IPS-NIHi7 (cell line): ENCODE measurements at regions not wholly inside any gene's neighbourhood (a gene's known extent, or its start where the extent isn't known, plus 50 kb on each side); places are given as distances from the start of the nearest gene placed in this dataset.

ENCODE experiments used
- DNase-seq: peaks from one replicate; pipeline ENCODE4 v3.0.0; 2012; ENCODE audit warnings: mixed read lengths; ENCODE audit errors: extremely low spot score

DNA sequence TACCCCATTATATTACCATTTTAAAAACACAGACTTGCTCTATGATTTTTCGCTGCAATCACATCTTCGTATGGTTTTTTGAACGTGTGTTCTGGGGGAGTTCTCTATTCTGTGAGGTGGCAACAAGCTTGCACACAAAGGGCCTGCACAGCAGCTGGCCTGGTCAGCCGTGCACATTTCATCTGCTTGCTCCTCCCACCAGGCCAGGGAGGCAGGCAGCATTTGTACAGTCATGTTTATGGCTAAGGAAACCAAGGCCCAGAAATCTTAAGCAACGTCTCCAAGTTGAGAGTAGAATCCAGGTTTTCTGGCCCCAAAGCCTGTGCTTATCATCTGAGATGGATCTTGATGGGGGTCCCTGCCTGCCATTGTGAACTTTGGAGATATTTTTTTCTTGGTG, 106.4 kb upstream of the SMIM21 start:
- DNase-seq, result no peak

DNA sequence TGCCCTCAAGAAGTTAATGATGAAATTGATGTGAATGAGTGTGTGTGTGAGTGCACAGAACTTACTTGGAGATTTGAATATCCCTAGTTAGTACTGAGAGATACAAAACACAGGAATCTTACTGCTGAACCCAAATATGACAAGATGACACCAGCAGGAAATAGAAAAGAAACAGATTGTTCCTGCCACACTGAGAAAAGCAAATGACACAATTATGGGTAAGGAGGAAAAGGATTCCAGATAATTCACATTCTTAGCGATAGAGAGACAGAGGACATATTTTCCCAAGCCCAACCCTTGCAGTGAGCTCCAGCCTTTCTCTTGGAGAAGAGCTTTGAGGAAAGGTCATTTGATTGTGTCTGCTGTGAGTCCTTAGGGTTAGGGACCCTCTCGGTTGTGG, 105.7 kb upstream of the SMIM21 start:
- DNase-seq, result no peak

DNA sequence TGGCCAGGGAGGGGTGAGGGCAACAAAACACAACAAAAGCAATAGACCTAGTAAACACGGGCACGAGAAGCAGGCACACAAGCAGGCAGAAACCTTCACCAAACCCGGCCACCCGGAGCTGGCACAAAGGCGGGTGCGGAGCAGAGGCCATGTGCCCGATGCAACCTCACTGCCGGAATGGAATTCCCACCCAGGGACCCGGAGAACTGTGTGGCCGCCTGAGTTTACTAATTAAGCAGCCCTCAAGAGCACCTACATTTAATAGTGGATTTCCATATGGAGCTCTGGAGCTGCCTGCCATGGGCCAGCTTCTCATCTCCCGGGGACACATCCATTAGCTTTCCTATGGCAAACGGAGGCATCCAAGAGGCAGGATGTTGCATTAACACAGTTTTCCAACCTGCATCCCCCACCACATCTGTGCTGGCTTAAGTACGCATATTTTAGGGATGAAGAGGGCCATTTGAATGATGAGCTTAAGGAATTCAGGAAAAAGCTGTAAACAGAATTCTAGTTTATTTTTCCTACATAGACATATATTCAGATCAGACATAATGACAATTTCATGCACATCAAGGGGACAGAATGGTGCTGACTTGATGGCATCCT, 104.5 kb upstream of the SMIM21 start:
- DNase-seq, result no peak

DNA sequence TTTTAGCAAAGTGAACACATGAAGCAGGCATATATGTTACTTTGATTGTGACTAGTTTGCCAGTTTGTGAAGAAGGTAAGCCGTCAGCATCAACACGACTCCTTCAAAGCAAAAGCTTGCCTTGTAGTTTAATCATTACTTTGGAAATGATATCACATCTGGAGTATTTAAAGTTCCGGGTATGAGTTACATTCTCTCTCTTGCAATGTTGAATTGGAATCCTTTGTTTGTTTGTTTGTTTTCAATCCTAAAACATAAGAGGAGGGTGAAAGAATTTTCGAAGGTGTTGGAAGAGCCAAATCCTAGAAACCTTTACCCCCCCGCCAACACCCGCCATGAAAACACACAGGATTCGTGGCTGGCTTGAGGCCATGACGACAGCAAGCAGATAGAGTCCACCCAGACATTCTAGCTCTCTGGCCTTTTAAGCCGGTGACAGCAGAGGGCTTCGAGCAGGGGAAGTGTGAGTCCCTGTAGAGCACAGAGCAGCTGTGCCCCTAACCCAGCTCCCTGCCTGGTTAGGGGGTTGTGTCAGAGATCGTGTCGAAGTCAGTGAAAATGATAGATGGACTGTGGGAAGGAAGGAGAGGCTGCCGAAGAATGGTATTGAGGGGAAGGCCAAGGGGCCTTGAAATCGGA, 103.8 kb upstream of the SMIM21 start:
- no peak for DNase-seq

DNA sequence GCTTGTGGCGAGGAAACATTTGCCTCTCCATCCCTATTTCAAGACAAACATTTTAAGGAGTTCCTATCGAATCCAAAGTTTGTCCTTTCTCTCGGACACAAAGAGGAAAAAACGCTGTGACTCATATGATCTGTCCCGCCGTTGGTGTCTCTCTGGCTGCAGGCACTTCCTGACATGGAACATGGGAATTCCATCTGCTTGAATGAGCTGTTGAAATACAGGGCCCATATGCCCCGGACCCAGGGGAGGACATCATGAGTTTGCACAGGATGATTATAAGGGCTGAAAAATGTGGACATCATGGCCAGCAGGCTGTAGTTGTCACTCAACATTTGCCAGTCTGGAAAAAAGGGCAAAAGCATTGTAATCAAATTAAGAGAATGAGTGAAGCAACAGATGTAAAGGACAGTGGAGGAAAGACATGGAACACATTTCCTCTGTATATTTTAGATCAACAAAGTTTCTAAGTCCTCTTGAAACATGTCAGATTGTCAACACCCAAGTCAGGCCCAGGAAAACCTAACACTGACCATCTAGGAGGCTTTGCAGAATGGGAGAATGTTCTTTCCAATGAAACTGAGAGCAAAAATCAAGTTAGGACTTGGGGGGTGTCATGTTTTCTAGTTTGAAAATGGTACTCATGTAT, 103.2 kb upstream of the SMIM21 start:
- DNase-seq, result no peak

DNA sequence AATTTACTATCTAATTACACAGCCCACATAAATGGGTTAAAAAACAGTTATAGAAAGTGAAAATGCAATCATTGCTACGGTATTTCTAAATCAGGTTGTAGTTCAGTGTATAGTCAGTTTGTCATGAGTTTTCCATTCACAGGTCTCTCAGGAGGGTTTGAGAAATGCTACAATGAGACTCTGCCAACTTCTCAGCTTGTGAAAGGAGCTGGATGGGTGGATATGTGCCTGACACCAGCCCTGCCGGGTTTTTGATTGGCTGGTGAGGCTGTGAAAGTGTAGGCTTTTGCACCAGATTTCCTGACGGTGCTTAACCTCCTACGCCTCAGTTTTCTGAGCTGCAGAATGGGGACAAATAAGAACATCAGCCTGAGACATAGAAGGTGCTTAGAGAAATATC, 102.6 kb upstream of the SMIM21 start:
- no peak for DNase-seq

DNA sequence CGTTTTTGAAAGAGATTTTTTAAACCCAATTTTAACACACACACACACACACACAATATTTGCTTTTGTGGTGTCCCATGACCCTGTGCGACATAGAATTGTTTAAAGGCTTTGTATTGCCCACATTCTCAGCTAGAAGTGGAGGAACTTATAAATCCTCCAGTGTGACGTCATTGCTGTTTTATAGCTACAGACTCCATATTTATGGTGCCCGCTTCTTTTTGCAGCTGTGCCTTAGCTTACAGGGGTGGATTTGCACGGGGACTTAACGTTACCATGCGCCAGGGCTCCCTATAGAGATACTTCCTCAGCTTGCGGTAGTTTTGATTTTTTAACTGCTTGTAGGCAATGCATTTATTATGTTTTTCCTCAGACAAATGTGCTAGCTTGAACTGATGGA, 101.9 kb upstream of the SMIM21 start:
- no peak for DNase-seq

DNA sequence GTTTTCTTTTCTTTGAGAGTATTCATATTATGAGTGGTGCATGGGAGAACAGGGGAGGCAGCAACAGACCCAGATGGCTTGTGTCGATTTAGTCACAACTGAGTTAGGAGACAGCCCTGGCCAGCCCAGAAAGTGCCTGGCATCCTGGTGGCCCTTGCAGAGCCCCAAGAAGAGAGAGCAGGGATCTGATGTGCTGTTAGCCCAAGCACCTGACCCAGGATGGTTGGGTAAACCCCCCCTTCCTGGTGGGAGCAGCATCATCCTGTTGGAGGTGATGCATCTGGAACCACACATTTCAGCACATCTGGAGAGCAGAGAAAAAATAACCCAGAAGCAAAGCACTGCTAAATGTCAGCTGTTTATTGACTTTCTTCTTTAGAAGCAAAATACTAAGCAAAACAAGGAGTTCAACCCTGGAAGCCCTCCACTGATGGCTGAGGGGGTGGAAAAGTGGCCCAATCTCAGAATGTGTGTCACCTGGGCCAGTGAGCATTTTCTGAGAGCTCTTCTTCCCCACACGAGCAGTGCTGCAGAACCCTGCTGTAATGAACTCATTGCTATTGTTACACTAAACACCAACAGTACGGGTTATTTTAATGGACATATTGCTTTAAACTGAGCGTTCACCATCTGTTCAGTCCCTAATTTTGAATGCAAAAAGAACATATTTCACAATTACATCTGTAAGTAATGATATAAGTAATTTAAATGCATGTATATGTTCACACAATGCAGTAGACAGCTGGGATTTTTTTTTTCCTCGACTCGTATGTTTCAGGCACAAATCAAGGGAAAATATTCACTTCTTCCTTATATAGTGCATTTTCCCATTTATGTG, 100.6 kb upstream of the SMIM21 start:
- no peak for DNase-seq

DNA sequence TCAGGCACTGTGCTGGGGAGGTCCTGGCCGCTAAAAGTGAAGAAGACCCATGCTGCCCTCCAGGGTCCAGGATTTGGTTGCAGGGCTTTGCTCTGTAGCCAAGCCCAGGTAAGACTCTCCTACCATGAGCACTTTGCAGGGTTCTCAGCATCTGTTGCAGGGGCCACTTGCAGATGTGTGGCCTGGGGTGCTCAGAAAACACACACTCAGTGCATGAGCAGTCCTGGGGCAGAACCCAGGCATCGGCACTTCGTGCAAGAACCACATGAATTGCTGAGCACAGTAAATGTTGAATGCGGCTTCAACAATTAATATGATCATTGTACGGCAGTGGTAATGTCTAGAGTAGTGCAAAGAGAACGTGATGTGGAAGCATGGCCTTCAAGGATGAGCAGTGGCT, 98.5 kb upstream of the SMIM21 start:
- DNase-seq, result no peak

DNA sequence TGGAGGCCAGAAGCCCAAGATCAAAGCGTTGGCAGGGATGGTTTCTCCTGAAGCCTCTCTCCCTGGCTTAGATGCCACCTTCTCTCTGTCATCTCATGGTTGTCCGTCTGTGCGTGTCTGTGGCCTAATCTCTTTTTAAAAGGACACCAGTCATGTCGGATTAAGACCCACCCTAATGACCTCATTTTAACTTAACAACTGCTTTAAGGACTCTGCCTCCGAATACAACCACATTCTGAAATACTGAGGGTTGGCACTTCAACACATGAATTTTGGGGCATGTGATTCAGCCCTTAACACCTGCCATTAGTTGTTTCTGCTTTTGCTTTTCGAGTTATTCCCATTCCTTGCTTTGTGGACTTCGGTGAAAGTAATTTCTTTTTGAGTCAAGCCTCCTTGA, 97.8 kb upstream of the SMIM21 start:
- no peak for DNase-seq

DNA sequence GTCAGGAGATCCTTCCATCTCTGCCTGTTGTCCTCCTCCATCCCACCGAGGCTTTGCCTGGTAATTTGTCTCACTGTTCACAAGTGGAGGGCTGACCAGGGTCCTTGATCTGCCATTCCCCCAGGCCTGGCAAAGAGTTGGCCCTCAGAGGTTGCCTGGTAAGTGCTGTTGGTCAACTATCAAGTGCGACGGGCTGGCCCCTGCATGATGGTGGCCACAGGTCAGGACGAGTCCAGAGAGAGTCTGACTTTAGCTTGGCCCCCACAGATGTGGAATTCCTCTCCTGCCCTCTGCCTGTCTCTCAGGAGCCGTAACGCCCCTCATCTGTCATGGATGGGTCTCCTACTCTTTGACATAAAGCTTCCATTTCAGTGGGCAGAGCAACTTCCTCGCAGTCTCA, 97.3 kb upstream of the SMIM21 start:
- no peak for DNase-seq

DNA sequence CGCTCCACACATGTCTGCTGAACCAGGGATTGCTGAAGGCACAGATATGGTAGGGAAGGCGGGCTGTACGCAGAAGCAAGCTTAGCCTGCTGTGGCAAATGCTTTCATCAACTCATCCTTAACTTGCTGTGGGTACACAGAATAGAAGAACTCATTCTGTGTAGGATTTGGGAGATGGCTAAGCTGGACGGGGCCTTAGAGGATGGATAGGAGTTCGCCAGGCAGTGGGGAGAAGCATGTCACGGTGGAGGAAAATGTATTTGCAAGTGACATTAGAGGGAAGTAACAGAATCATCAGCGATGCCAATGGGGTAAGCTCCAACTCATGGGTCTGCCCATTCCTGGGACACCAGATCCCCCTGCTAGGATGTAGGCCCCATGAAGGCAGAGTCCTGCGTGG, 96.7 kb upstream of the SMIM21 start:
- DNase-seq, result no peak

DNA sequence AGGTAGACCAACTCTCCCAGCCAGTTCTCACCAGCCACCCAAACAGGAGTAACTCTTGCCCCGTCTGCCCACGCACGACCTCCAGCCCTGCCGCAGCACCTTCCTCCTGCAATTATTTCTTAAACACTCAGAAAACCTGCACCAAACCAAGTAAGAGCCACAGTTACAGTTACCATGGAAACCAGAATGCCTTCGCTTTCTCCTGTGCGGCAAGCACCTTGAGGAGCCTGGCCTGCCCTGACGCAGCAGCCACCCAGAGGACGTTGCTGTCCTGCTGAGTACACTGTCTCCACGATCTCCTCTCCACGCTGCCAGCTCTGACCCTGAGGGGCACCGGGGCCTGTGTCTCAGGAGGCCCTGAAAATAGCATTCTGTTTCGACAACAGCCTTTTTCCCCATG, 94.3 kb upstream of the SMIM21 start:
- no peak for DNase-seq

DNA sequence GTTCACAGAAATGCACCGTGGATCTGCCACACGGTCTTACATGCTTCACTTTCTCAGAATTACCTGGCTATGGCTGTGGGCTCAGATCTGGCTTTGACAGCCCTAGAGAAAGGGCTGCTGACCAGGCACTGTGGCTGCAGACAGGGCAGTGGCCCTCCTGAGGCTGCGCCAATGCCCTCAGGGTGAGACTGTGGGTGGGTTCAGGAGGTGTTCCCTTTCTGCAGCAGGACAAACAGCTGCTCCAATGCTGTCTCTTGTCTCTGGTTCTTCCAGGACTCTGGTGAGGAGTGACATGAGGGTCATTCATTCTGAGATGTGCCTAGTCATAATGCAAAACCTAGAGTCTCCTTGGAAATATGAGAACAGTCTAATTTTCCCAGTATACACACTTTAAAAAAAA, 90.5 kb upstream of the SMIM21 start:
- no peak for DNase-seq

DNA sequence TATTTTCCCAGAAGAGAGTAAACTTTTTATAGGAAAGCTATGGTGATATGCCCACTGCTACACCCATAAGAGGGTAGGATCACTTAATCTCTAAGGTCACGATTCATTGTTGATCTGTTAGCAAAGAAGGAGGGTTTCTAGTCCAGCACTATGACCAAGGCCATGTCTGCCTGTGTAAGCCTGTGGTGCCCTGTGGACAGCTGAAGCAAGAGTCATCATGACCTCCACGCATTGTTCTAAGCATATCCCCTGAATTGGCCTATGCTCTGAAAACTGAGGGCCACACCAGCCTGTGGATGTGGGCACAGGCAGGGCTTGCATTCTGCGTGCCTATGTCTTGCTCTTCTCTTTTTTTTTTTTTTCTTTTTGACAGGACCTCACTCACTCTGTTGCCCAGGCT, 89.8 kb upstream of the SMIM21 start:
- no peak for DNase-seq

DNA sequence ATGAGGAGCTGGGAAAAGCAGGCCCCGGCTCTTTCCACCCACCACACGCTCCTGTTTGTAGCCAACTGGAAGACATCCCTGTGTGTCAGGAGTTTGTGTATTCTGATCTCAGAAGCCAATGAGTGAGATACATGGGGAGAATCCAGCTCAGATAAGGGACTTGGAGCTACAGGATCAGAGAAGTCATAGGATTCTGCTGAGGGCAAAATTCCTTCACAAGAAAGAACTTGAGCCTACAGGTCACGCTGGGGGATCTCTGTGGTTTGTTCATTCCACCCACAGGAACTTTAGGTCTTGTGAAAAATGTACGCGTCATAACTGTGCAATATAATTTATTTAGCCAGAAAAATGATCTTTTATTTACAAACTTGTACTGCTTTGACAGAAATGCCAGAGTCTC, 80.1 kb upstream of the SMIM21 start:
- DNase-seq, result no peak

DNA sequence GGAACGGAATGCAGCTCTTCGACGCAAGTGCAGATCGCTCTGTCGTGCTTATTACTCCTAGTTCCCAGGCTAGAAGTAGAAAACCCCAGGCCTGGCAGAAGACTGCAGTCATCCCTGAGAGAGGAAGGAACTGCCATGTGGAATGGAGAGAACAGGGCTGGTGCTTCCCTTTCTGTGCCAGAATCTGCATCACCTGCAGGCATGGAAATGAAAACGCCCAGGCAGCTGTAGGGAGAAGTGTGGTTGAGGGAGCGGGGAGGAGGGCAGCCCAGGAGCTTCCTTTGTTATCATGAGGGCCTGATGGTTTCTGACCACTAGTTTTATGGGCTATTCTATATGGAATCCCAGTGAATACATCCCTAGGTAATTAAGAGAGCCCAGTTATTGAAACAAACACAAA, 79.4 kb upstream of the SMIM21 start:
- DNase-seq, result no peak

DNA sequence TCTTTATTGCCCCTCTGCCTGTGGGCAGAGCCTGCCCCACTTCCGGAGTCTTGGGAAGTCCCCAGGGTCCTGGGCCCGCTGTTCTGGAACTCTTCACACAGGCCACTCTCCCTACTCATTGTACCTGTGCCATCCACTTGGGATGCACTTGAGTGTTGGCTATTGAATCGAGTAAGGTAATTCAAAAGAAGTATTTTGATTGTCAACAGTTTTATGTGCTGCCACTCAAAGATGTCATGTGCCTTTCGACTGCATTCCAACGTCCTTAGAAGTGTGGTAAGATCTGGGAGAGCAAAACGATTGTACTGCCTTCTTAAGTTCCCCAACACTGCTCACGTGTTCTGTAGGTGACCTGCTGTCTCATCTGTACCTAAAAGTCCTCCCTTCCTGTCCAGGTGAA, 77.0 kb upstream of the SMIM21 start:
- DNase-seq, result no peak

DNA sequence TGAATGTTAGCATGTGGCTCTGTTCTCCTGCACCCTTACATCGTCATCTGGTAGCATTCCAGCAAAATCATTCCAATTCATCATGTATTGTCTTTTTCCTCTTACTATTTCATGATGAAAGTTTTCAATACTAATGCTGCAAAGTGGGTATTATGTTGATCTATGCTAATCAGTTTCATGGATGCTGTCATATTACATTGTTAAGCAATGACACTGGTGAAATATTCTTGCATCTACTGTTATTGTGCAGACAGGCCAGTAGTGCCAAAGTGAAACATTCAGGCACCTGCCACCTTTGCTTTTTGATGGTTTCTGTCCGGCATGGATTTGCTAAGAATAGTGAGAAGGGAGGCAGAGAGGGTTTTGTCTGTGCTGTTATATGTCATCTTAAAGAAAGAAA, 76.1 kb upstream of the SMIM21 start:
- DNase-seq, result no peak

DNA sequence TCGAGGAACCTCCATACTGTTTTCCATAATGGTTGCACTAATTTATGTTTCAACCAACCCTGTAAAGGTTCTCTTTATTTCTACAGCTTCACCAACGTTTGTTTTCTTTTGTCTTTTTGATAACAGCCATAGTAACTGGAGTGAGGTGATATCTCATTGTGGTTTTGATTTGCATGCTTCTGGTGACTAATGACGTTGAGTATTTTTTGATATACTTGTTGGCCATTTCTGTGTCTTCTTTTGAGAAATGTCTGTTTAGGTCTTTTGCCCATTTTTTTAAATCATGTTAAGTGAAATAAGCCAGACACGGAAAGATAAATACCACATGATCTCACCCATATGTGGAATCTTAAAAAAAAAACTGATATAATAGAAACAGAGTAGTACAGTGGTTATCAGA, 74.8 kb upstream of the SMIM21 start:
- no peak for DNase-seq

DNA sequence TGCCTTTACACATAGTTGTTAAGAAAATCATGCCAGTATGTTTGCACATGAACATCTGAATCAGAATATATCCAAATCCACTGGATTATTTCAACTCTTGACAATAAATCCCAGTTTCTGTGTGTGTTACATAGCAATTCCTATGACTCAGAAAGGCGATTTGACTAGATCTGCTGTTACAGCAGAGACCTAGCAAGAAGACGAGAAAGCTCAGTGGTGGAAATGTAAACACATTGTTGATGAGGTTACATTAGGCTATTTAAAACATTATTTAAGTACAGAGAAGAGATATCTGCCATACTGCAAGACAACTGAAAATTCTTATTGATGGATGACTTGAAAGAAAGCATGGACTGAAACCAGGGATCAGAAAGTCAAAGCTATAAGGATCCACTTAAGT, 73.0 kb upstream of the SMIM21 start:
- DNase-seq, result no peak

DNA sequence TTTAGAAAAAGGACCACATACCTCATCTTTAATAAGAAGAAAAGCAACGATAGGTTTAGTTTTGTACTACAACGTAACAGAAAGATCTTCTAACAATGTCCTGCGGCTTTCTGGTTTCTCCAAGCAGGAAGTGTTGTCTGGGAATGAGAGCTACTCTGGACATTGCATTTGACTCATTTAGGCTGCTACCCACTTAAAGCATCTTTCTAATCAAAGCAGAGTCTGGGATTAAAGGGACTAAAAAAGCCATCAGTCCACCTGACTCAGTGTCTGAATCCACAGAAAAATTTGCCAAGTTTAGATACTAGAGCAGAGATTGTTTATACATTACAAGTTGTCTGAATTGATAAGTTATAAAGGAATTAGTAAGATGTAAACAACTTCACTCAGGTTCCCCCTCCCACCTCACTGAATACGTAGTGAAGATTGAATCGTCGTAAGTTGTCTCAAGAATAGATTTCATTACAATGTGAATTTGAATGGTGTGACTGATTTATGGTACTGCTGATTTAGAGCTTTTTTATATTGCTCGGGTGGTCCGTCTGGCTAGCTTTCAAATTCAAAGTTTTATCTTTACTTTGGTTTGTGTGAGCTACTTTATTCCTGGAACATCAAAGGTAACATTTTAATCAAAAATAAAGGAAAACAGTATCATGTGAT, 70.2 kb upstream of the SMIM21 start:
- no peak for DNase-seq
